HS-5 (cell line): ENCODE measurements at regions not wholly inside any gene's neighbourhood (a gene's known extent, or its start where the extent isn't known, plus 50 kb on each side); places are given as distances from the start of the nearest gene placed in this dataset.
"Not testable (repeated sequence)": the region's sequence is repeated elsewhere in the genome, so short reads cannot be mapped to it uniquely, and the experiment has no call there.

Experiments
- DNase-seq: peaks from one replicate; pipeline ENCODE4 v3.0.0-alpha.2; 2012; ENCODE audit warnings: low read depth

DNA sequence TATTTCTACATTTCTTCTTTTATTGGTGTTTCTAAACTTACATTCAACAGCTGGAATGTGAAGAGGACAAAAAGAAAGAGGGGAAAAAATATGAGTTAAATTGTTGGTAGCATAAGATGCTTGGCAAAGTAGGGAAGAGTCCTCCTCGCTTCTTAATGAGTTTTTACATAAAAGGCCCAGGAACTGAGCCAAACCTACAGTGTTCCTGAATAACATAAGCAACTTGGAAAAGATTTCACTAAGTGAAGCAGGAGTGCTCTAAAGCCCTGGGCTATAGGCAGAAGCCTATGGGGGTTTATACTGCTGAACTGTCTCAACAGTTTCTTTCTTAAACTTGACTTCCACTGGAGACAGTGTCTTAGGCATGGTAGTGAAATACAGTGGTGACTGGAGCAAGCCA lies 115.0 kb upstream of the USP25 start:
- DNase-seq = no peak

DNA sequence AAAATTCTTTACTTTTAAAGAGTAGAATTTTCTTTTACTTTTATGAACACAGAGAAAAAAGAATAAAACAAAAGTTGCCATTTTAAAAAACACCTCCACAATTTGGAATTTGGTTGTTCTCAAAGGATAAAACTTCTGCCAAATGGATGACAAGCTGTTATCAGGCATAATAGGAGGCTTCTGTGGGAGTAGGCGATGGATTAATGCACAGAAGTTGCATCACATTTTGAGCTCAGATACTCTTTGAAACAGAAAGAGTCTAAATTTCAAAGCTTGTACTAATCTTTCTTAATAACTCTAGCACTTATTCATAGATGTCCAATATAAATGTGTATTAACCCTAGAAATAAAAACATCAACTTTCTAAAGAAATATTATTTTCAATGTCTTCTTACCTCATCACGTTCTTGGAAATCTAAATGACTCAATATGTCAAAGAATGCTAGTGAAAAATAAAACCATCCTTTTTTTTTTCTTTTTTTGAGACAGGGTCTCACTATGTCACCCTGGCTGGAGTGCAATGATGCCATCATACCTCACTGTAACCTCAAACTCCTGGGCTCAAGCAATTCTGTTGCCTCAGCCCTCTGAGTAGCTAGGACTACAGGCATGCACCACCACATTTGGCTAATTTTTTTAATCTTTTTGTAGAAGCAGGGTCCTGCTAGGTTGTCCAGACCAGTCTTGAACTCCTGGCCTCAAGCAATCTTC lies 112.8 kb upstream of the USP25 start:
- DNase-seq = no peak

DNA sequence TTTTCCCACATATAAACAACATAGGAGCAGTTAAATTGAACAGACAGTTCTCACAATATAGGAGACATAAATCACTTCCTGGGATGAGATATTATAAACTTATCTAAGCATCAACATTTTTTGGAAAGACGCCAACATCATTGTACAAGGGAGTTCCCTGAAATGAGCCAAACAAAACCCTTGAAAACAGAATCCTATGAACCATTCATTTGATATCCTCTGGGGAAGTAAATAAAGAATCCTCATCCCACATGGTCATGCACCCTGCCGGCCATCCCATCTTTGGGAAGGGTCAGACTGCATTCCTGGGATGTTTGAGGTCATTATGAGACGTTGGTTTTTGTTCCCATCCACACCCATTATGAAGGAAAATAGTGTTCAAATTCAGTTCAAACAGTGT lies 111.8 kb upstream of the USP25 start:
- peak; percentile 55 for DNase-seq

DNA sequence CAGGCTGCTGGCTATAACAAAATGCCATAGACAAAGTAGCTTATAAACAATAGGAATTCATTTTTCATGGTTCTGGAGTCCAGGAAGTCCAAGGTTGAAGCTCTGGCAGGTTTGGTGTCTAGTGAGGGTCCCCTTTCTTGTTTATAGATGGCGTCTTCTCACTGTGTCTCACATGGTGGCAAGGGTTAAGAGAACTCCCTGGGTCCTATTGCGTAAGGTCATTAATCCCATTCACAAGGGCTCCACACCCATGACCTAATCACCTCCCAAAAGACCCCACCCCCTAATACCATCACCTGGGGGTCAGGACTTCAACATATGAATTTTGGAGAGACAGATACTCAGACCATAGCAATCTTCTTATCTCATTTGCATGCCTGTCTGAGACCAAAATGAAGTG lies 108.9 kb upstream of the USP25 start:
- no peak for DNase-seq

DNA sequence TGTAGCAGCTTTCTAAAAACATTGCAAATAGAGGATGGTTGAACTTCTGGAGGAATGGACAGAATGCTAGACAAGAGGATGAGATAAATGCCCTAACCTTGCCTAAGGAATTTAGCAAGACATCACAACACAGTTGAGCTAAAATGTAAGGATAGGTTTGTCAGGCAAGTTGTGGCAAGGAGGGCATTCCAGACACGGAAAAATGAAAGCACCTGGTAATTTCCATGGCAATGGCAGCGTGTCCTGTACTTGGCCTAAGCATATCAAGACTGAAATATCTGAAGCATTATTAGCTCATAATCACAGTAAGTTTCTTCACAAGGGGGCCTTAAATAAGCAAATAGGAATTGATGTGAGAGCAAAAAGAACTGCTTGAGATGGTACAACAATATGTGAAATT lies 105.1 kb upstream of the USP25 start:
- DNase-seq = no peak

DNA sequence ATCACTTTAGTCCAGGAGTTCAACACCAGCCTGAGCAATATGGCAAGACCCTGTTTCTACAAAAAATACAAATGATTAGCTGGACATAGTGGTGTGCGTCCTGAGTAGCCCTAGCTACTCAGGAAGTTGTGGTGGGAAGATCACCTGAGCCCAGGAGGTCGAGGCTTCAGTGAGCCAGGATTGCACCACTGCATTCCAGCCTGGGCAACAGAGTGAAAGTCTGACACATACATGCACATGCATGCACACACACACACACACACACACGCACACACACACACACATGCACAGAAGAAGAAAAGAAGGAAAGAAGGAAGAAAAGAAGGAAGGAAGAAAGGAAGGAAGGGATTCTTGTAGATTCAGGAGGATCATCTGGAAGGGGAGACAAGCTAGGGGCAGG lies 104.4 kb upstream of the USP25 start:
- DNase-seq = no peak

DNA sequence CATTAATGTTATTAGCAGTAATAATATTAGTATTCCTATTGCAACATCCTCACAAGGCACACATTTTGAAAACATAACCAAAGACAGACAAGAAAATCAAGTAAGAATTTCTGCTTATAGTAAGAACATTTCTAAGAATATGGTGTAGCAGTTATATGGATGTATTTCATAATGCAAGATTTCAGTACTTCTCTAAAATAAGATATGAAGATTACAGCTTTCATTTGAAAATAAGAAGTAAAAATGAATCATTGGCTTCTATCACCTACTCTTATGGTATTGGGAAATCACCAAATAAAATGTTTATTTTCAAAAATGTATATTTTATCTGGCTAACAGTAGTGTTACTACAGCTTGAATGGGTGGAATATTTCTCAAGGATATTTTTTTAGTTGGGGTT lies 103.8 kb upstream of the USP25 start:
- DNase-seq = no peak

DNA sequence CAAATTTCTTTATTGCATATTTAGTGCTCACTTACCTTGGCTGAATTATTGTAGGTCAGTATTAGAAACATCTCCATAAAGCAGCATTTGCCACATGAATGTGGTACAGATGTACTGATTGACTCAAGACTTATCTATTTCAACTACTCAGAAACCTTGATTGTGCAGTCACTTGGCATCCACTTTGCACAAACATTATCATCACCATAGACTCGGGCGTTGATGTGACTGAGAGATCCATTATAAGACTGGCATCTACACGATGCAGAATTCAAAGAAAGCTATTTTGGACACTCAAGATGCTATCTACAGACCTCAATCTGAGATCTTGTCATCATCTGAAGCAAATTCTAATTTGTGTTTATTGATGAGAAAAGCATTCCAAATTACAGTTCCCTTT lies 102.8 kb upstream of the USP25 start:
- no peak for DNase-seq

DNA sequence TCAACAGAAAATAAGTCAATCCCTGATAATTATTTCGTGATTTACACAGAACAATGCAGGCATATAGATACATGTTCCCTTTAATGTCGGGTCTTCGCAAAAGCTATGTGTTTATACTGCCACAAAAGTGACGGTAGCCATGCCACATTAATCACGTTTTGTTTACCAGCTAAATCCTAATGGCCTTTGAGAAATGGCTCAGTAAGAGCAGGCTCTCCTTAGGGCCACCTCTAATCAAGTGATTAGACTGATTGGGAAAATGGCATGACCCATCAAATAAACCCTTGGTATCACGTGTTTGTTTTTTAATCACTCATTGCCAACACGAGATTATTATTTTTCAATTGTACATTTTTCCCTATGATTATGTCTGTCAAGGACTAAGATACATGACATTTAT lies 102.0 kb upstream of the USP25 start:
- DNase-seq = no peak

DNA sequence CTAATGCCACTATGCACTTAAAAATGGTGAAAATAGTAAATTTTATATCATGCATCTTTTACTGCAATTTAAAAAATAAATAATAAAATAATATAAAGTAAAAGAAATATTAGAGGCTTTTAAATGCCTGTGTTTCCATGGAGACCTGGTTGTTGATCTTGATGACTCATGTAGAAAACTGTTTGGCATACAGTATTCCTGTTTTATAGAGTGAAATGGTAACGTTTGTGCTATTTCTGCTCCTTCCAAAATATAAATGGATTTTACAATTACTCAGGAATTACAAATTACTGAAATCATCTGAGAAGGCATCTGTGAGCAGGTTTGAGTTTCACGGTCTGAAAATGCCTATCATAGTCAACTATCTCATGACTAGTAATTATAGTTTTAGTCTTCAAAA lies 98.4 kb upstream of the USP25 start:
- peak; percentile 19 for DNase-seq

DNA sequence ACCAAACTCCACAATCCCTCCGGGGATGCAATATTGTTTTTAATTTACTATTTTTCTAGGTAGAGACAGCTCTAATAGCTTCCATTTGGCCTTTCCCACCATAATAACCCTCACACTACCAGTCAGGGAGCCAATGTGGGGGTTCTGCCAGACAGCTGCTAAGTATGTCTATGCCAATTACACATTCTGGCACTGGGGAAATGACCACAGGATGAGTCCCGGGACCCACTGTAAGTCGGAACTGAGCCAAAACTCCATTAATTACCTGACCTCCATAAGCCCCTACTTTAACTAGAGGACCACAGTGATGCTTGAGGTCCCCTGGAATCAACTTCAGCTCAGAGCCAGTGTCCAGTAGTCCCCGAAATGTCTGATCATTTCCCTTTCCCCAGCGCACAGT lies 95.2 kb upstream of the USP25 start:
- not testable (repeated sequence) for DNase-seq

DNA sequence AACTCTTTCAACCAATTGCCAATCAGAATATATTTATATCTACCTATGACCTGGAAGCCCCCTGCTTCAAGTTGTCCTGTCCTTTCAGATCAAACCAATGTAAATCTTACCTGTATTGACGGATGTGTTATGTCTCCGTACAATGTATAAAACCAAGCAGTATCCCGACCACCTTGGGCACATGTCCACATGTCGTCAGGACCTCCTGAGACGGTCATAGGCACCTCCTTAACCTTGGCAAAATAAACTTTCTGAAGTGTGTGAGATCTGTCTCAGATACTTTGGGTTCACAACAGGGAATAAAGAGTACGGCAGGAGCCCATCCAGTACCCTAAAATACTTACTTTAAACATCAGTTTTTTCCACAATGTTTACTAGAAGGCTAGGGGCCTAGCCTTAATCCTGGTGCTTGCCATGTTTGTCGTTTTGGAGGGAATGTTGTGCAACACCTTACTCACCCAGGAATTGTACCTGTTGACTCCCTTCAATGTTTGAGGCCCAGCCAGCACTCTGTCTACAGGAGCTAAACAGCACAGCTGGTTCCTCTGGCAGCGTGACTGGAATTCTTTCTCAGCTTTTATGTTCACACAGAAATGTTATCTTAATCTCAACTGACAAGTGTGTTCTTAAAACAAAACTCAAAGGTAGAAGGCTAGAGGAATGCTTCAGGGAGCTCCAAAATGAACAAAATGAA lies 90.8 kb upstream of the USP25 start:
- DNase-seq = no peak

DNA sequence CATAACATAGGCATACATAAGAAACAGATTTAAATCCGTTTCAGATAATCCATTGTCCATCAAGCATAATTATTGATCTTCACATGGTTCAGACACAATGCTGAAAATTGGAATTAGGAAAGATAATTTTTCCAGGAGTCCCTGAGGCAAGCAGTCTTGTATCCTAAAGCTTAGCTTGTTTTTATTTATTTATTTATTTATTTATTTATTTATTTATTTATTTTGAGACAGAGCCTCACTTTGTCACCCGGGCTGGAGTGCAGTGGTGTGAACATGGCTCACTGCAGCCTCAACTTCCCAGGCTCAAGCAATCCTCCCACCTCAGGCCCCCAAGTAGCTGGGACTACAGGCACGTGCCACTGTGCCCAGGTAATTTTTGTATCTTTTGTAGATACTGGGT lies 89.7 kb upstream of the USP25 start:
- not testable (repeated sequence) for DNase-seq

DNA sequence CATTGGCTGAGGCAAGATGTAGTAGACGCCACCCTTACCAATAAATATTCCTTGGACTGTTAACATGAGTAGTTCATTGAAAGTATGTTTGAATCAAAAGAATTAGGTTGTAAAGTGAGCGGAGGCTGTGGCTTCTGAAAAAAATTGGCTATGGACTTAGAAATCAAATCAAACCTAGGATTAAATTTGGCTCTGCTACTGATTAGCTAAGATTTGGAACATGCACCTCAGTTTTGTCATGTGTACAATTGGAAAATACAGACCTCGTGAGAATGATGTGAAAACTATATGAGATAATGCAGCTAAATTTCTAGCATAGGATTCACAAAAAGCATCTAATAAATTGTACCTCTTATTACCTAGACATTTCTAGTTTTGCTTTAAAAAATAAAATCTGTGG lies 85.3 kb upstream of the USP25 start:
- DNase-seq = no peak

DNA sequence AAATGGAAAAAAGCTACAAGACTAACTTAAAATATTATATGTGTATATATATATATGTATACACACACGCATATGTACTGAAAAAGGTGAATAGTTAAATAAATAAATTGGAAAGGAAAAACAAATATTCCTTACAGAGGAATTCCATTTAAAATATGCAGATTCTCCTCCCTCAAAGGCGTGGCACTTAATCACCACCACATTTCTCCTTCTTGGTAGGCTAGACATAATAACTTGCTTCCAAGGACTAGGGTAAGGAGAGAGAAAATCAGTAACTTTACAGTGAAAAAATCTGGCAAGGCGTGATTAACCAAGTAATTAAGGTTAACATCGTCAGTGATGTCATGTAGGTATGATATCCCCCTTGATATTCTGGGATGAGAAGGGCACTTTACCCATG lies 84.0 kb upstream of the USP25 start:
- no peak for DNase-seq

DNA sequence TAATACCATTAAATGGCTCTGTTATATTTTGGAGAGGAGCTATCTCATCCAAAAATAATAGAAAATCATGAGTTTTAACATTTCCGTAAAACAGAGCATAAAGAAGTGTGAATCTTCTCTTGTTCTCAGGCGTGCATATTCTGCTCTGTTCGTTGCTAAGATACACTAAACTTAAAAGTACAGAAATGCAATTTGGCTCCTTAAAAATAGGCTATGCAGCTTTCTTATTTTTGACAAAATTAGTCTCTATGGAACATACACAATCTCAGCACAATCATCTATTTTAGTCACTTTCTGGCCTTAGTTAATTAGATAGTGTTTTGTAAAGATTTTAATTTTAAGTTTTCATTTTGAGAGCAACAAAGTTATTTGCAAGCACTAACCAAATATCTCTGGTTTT lies 79.0 kb upstream of the USP25 start:
- no peak for DNase-seq

DNA sequence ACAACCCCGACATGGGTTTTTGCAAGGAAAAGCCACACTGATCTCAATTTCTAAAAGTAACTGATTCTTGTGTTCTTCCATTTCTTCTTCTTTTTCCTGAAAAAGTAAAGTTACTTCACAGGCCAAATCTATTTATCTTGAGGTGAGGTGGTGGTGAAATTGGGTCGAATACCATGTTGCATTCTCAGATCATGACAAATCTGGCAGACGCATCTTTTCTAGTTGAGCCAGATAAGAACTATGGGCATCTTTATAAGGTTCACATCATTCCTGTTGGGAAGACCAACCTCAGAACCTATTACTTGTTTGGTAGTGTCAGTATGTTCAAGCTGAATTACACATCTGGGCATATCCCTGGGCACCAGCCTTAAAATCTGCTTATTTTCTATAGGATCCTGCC lies 78.6 kb upstream of the USP25 start:
- DNase-seq = no peak

DNA sequence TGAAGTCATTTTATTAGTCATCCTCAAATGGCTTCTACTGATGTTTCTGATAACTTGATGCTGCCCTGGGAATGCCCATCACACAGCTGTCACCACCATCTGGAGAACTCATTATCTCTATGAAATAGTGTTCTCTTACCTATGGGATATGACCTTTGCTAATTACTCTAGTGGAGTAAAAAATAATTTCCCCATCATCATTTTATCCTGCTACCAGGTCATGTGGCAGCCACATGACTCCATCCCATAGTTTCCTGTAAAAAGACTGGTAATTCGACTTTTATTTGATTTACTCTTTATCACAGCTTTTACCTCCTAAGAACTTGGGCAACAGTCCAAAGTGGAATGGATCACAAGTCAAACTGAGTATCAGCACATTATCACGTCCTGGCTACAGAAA lies 76.1 kb upstream of the USP25 start:
- DNase-seq = no peak

DNA sequence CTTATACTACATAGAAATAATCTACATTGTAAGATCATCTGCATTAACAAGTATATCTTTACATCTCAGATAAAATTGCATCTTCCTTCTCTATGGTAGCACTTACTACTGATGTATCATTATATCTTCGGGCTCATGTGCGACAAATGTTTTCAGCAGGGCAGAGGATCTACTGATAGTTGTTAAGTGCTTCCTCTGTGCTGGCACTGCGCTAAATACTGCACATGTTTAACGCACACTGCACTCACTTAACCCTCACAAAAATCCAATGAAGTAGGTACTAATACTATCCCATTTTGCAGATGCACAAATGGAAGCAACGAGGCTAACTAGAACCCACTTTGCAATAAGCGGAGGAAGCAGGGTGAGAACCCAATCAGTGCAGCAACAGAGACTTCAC lies 75.6 kb upstream of the USP25 start:
- DNase-seq = no peak

DNA sequence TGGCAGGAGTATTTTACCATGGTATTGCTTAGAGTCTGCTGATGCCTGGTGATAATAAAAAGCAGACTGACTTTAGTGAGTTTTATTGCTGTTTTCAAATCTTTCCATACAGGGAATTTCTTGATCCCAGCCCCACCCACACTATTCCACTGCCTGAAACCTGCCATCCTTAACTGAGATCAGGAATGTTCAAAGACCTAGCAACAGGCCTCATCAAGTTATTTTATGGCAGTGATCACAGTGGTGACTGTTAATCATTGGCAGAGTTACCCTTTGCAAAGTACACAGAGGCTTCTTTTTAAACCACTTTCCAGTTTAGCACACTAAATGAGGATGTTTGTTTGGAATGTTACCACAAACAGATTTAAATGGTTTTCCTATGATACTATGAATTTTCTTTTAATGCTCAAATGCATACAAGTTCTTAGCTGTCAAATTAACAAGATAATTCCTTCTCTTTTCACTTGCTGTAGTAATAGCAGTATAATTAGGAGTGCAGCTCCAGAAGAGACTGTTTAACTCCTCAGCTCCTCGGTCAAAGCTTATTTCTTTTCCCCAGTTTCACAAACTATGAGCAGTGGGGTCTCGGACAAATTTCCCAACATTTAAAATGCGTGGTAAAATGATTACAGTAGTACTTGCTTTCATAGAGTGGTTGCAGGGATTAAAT lies 69.9 kb upstream of the USP25 start:
- DNase-seq = no peak

DNA sequence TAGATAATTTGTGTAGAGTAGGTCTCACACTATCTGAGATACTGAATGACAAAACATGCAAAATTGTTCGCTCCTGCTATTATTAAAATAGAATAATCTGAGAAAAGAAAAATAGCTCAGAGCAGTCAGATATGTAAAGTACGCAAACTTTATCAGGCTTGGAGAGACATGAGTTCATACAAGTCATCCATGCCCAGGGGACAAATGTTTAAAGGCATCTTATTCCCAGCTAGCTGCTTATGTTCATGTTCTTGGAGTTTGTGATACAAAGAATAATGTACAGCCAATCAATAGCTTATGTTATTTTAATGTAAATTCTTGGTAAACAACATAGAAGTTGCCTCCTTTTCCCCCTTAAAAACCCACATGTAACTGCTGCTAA lies 69.4 kb upstream of the USP25 start:
- no peak for DNase-seq

DNA sequence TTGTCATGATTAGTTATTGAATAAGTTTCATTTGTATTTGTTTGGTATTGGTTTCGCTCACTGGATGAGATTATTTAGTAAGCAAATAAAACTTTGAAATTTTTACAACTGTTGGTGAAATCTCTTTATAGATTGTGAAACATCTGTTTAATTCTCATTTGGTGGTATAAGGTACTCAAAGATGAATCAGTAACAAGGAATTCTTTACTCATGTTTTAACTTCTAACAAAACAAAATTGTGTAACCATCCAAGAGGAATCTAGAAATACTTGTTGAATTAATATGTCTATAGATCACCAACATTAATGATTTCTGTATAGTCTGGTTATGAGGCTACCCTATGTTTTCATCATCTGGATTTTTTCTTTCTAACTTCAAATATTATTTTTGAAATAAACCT lies 62.8 kb upstream of the USP25 start:
- peak; percentile 67 for DNase-seq

DNA sequence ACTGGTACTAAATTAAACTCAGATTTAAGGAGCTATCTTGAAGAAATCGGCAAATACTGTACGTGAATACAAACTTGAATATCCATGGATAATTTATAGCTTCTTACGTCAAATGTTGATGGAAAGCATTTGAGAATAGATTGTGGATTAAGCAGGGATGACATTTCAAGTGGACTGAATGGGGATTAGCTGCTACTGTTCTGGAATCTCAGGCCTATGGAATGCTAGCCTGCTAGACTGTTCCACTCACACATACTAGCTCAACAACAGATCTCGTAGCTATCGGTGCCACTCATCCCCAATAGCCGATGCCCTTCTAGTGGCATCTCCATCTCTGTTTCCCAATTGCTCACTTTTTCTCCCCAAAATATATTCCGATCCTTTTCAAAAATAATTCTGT lies 62.0 kb upstream of the USP25 start:
- no peak for DNase-seq

DNA sequence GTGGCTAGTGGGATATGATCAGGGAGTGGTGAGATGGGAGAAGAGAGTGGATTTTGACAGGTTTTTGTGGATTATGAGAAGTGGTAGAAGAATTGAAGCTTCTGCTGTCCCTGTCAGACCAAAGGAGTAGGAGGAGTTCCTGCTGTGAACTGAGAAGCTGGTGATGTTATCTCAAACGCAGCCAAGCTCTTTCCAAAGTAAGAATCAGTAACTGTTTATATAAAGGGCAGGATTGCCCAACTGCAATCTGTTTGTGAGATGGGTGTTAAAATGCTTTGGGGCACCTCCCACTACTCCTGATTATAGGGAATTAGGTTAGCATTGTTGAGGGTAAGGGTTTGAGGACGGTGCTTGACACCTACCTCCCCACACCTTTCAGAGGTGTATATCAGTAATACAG lies 60.5 kb upstream of the USP25 start:
- DNase-seq = no peak
